Calu3 (cell line): ENCODE measurements at regions not wholly inside any gene's neighbourhood (a gene's known extent, or its start where the extent isn't known, plus 50 kb on each side); places are given as distances from the start of the nearest gene placed in this dataset.

Source experiments
- BruUV-seq: library from RNA; stranded (reverse); fragments of 400-500 nt; replicated peaks from 2 replicates; lab custom pipeline; 2021; lab: Mats Ljungman, UMichigan
- CTCF ChIA-PET: fragments of 300-600 bp; sonication (Branson Sonifier 250); formaldehyde crosslinking; loops from one replicate; lab custom pipeline; 2022; ENCODE audit warnings: antibody characterized with exemption; lab: Charles Lee
- DNase-seq: peaks from one replicate; pipeline ENCODE4 v3.0.0; 2022
- H3K27ac Mint-ChIP-seq: one replicate; pipeline ENCODE4 v1.8.0; 2022; ENCODE audit warnings: mixed read lengths; ENCODE audit not compliant: unreplicated experiment
- H3K27me3 Mint-ChIP-seq: one replicate; pipeline ENCODE4 v1.8.0; 2022; ENCODE audit warnings: mixed read lengths; ENCODE audit not compliant: unreplicated experiment
- H3K36me3 Mint-ChIP-seq: one replicate; pipeline ENCODE4 v1.8.0; 2022; ENCODE audit warnings: mild to moderate bottlenecking, moderate library complexity, mixed read lengths; ENCODE audit not compliant: insufficient read depth, unreplicated experiment
- H3K4me1 Mint-ChIP-seq: one replicate; pipeline ENCODE4 v1.8.0; 2022; ENCODE audit warnings: mild to moderate bottlenecking, low read depth, mixed read lengths; ENCODE audit not compliant: unreplicated experiment
- H3K4me3 Mint-ChIP-seq: one replicate; pipeline ENCODE4 v1.8.0; 2022; ENCODE audit warnings: mild to moderate bottlenecking, low read depth, moderate library complexity, mixed read lengths; ENCODE audit not compliant: unreplicated experiment
- H3K9me3 Mint-ChIP-seq: one replicate; pipeline ENCODE4 v1.8.0; 2022; ENCODE audit warnings: low read depth, mixed read lengths; ENCODE audit not compliant: unreplicated experiment
- intact Hi-C: fragments of 100-400 bp; cut with micrococcal nuclease; formaldehyde crosslinking; loops from one replicate; pipeline ENCODE4 v1.10.0; 2022; ENCODE audit not compliant: unreplicated experiment
- TF ChIP-seq, protein P1 (sequence below): fragments of 200-600 bp; IDR thresholded peaks from one replicate; pipeline ENCODE4 v1.8.0; 2022; ENCODE audit warnings: antibody characterized with exemption; ENCODE audit not compliant: unreplicated experiment

GRCh38 chr4:178185517-178185916 lies 743.3 kb upstream of the AGA start:
- Mint-ChIP-seq H3K27me3 (no peaks in the 10 kb centered on the region), H3K9me3 (no peaks in the 10 kb centered on the region), H3K27ac (no peak overlapping the region), H3K4me3 (no peak overlapping the region), H3K36me3 (no peaks in the 10 kb centered on the region), H3K4me1 (no peaks in the 10 kb centered on the region)
- CTCF ChIA-PET = no interaction called here
- TF ChIP-seq, protein P1, sequence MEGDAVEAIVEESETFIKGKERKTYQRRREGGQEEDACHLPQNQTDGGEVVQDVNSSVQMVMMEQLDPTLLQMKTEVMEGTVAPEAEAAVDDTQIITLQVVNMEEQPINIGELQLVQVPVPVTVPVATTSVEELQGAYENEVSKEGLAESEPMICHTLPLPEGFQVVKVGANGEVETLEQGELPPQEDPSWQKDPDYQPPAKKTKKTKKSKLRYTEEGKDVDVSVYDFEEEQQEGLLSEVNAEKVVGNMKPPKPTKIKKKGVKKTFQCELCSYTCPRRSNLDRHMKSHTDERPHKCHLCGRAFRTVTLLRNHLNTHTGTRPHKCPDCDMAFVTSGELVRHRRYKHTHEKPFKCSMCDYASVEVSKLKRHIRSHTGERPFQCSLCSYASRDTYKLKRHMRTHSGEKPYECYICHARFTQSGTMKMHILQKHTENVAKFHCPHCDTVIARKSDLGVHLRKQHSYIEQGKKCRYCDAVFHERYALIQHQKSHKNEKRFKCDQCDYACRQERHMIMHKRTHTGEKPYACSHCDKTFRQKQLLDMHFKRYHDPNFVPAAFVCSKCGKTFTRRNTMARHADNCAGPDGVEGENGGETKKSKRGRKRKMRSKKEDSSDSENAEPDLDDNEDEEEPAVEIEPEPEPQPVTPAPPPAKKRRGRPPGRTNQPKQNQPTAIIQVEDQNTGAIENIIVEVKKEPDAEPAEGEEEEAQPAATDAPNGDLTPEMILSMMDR = no peak
- BruUV-seq = no TSS peak
- DNase-seq = no peak
- intact Hi-C loops = no loop called here

GRCh38 chr4:178192611-178193010 lies 750.4 kb upstream of the AGA start:
- no TSS peak for BruUV-seq
- TF ChIP-seq, protein P1 = no peak
- Mint-ChIP-seq H3K9me3 (no peaks in the 10 kb centered on the region), H3K4me1 (no peaks in the 10 kb centered on the region), H3K36me3 (no peaks in the 10 kb centered on the region), H3K27ac (no peak overlapping the region), H3K4me3 (no peak overlapping the region), H3K27me3 (no peaks in the 10 kb centered on the region)
- CTCF ChIA-PET = no interaction called here
- intact Hi-C loops = no loop called here
- no peak for DNase-seq

DNA sequence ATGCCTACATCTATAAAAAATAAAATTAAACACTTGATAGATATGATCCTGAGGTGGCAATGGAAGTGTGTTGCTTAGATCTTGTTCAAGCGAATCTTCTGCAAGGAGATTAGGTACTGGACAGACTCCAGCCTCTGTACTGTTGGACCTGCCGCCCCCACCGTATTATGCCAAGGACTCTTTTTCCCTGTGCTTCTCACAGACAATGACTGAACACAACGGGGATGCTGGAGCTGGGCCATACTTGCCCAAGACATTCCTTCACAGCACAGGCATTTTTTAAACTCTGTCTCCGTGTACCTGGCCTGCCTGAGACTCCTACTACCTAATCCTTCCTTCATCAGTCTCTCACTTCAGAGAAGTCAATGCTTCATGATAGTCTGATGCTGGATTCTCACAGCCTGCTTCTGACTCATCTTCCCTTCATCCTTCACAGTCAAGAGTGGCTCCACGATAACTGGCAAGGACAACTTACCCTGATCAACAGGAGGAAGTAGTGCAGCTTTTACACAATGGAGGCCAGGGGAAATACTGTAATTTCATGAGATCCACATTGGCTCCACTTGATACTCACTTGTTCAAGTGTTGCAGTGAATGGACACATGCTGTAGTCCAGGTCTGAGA lies 754.6 kb upstream of the AGA start:
- CTCF ChIA-PET = no interaction called here
- no peaks in the 10 kb centered on the region for H3K4me1 Mint-ChIP-seq
- peaks cover 3% of the 10 kb centered on the region for H3K9me3 Mint-ChIP-seq
- no peak overlapping the region for H3K27ac Mint-ChIP-seq
- TF ChIP-seq, protein P1 = no peak
- intact Hi-C loops = no loop called here
- DNase-seq = no peak
- no TSS peak for BruUV-seq
- no peak overlapping the region for H3K4me3 Mint-ChIP-seq
- H3K27me3 Mint-ChIP-seq = no peaks in the 10 kb centered on the region
- H3K36me3 Mint-ChIP-seq = no peaks in the 10 kb centered on the region

GRCh38 chr4:178198691-178199090 lies 756.5 kb upstream of the AGA start:
- no peak overlapping the region for H3K27ac Mint-ChIP-seq
- no peak for DNase-seq
- TF ChIP-seq, protein P1 = no peak

More at GRCh38 chr4:178198691-178199090, 756.5 kb upstream of the AGA start:
- intact Hi-C loops = no loop called here
- Mint-ChIP-seq H3K4me1 (no peaks in the 10 kb centered on the region), H3K4me3 (no peak overlapping the region), H3K9me3 (peaks cover 3% of the 10 kb centered on the region), H3K27me3 (no peaks in the 10 kb centered on the region), H3K36me3 (no peaks in the 10 kb centered on the region)
- no TSS peak for BruUV-seq
- CTCF ChIA-PET = no interaction called here
